Neural cell (in vitro differentiated cells): ENCODE measurements at regions not wholly inside any gene's neighbourhood (a gene's known extent, or its start where the extent isn't known, plus 50 kb on each side); places are given as distances from the start of the nearest gene placed in this dataset.

Experiments
- H2AFZ ChIP-seq: fragments of 200-600, 300-800 bp; sonication (generic), shearing (Covaris generic); 2 replicates; pipeline ENCODE4 v1.6.0; 2014; ENCODE audit warnings: low read depth, mild to moderate bottlenecking, antibody characterized with exemption, low read length, moderate library complexity
- H3F3A ChIP-seq: fragments of 200-600 bp; shearing (Covaris generic); 2 replicates; pipeline ENCODE4 v1.6.1; 2016; ENCODE audit warnings: mild to moderate bottlenecking, moderate library complexity, mixed read lengths, antibody characterized with exemption, low read length; ENCODE audit not compliant: insufficient read depth, poor library complexity, severe bottlenecking
- H3K27ac ChIP-seq: fragments of 200-600, 300-800 bp; sonication (generic), shearing (Covaris generic); 2 replicates; pipeline ENCODE4 v1.5.1; 2014; ENCODE audit warnings: mild to moderate bottlenecking, low read length, moderate library complexity
- H3K27me3 ChIP-seq: fragments of 300-800, 200-600 bp; sonication (generic), shearing (Covaris generic); 2 replicates; pipeline ENCODE4 v1.6.0; 2014; ENCODE audit warnings: mild to moderate bottlenecking, low read depth, low read length, moderate library complexity; ENCODE audit not compliant: insufficient read depth
- H3K36me3 ChIP-seq: fragments of 300-800, 200-600 bp; sonication (generic), shearing (Covaris generic); 2 replicates; pipeline ENCODE4 v1.5.1; 2014; ENCODE audit warnings: mild to moderate bottlenecking, antibody characterized with exemption, low read length, moderate library complexity; ENCODE audit not compliant: insufficient read depth
- H3K4me2 ChIP-seq: fragments of 300-800, 200-600 bp; sonication (generic), shearing (Covaris generic); 2 replicates; pipeline ENCODE4 v1.6.0; 2014; ENCODE audit warnings: mild to moderate bottlenecking, low read length
- H3K4me3 ChIP-seq: fragments of 300-800, 200-600 bp; sonication (generic), shearing (Covaris generic); 2 replicates; pipeline ENCODE4 v1.5.1; 2014; ENCODE audit warnings: mild to moderate bottlenecking, low read length, moderate library complexity
- H3K79me2 ChIP-seq: fragments of 200-600 bp; shearing (Covaris generic); replicated peaks from 2 replicates; pipeline ENCODE4 v1.6.0; 2014; ENCODE audit warnings: mild to moderate bottlenecking, low read length, moderate library complexity; ENCODE audit not compliant: insufficient read depth
- H3K9ac ChIP-seq: fragments of 300-800, 200-600 bp; sonication (generic), shearing (Covaris generic); 2 replicates; pipeline ENCODE4 v1.6.1; 2016; ENCODE audit warnings: mild to moderate bottlenecking, low read length, mixed read lengths
- H3K9me2 ChIP-seq: fragments of 200-600 bp; shearing (Covaris generic); 2 replicates; pipeline ENCODE4 v1.6.1; 2016; ENCODE audit warnings: mild to moderate bottlenecking, low read length, mixed read lengths; ENCODE audit not compliant: insufficient read depth
- H3K9me3 ChIP-seq: fragments of 200-600, 300-800 bp; sonication (generic), shearing (Covaris generic); 2 replicates; pipeline ENCODE4 v1.6.1; 2016; ENCODE audit warnings: mild to moderate bottlenecking, mixed run types, low read length, moderate library complexity, mixed read lengths
- H4K20me1 ChIP-seq: fragments of 200-600 bp; shearing (Covaris generic); 2 replicates; pipeline ENCODE4 v1.6.1; 2016; ENCODE audit warnings: mild to moderate bottlenecking, mixed run types; ENCODE audit not compliant: insufficient read depth
- CTCF ChIP-seq: fragments of 450-650 bp; IDR thresholded peaks from 2 replicates; pipeline ENCODE4 v1.5.1; 2014; ENCODE audit warnings: antibody characterized with exemption, mild to moderate bottlenecking, moderate library complexity; ENCODE audit not compliant: poor library complexity, severe bottlenecking
- EP300 ChIP-seq: fragments of 450-650 bp; conservative IDR thresholded peaks from 2 replicates; pipeline ENCODE4 v1.6.1; 2014; ENCODE audit warnings: antibody characterized with exemption, mild to moderate bottlenecking, moderate library complexity; ENCODE audit not compliant: poor library complexity, severe bottlenecking
- EZH2 ChIP-seq: fragments of 200-600, 300-800 bp; shearing (Covaris generic), sonication (generic); IDR thresholded peaks from 2 replicates; pipeline ENCODE4 v1.6.1; 2014; ENCODE audit warnings: antibody characterized with exemption, low read length, borderline replicate concordance, mild to moderate bottlenecking; ENCODE audit not compliant: insufficient read depth, poor library complexity, severe bottlenecking
- MXI1 ChIP-seq: fragments of 450-650 bp; conservative IDR thresholded peaks from 2 replicates; pipeline ENCODE4 v1.6.1; 2014; ENCODE audit warnings: antibody characterized with exemption, mild to moderate bottlenecking; ENCODE audit not compliant: poor library complexity, severe bottlenecking
- POLR2AphosphoS5 ChIP-seq: IDR thresholded peaks from 2 replicates; pipeline ENCODE4 v1.6.1; 2012
- RAD21 ChIP-seq: fragments of 450-650 bp; conservative IDR thresholded peaks from 2 replicates; pipeline ENCODE4 v1.6.1; 2014; ENCODE audit warnings: antibody characterized with exemption, mild to moderate bottlenecking, moderate library complexity
- REST ChIP-seq: IDR thresholded peaks from 2 replicates; pipeline ENCODE4 v1.6.1; 2012; ENCODE audit warnings: borderline replicate concordance
- SMC3 ChIP-seq: fragments of 450-650 bp; conservative IDR thresholded peaks from 2 replicates; pipeline ENCODE4 v1.6.1; 2014; ENCODE audit warnings: antibody characterized with exemption, mild to moderate bottlenecking, moderate library complexity; ENCODE audit not compliant: poor library complexity
- TAF1 ChIP-seq: IDR thresholded peaks from 2 replicates; pipeline ENCODE4 v1.6.1; 2012; ENCODE audit warnings: low read depth

GRCh38 chr7:124412531-124412930 is 353.1 kb downstream of the GPR37 start:
- Histone ChIP-seq H3K27me3 (no peaks in the 10 kb centered on the region), H3K79me2 (no peaks in the 10 kb centered on the region), H2AFZ (no peak overlapping the region), H3K9ac (no peak overlapping the region), H4K20me1 (no peaks in the 10 kb centered on the region), H3K9me2 (no peaks in the 10 kb centered on the region), H3K36me3 (no peaks in the 10 kb centered on the region), H3F3A (no peaks in the 10 kb centered on the region), H3K4me3 (no peak overlapping the region), H3K4me2 (no peak overlapping the region), H3K9me3 (no peaks in the 10 kb centered on the region), H3K27ac (no peak overlapping the region)
- no peak for TF ChIP-seq SMC3

- H3K9me3 ChIP-seq, result no peaks in the 10 kb centered on the region
- H3F3A ChIP-seq, result no peaks in the 10 kb centered on the region
- H3K27ac ChIP-seq, result no peak overlapping the region
- no peaks in the 10 kb centered on the region for H3K9me2 ChIP-seq
- no peak overlapping the region for H3K4me3 ChIP-seq
- H4K20me1 ChIP-seq, result no peaks in the 10 kb centered on the region
- H3K27me3 ChIP-seq, result no peaks in the 10 kb centered on the region
- H3K36me3 ChIP-seq, result no peaks in the 10 kb centered on the region
- no peak overlapping the region for H3K4me2 ChIP-seq
- no peak overlapping the region for H2AFZ ChIP-seq
- TF ChIP-seq POLR2AphosphoS5, result no peak
- TF ChIP-seq RAD21, result no peak
- TF ChIP-seq CTCF, result no peak
- TF ChIP-seq SMC3, result no peak
- no peak for TF ChIP-seq EP300
- no peak for TF ChIP-seq MXI1
- no peak for TF ChIP-seq EZH2
- TF ChIP-seq REST, result no peak
- no peak for TF ChIP-seq TAF1
- no peak overlapping the region for H3K9ac ChIP-seq
- H3K79me2 ChIP-seq, result no peaks in the 10 kb centered on the region
Measured at GRCh38 chr7:124411796-124412195, 353.8 kb downstream of the GPR37 start.

GRCh38 chr7:124403587-124403986 is 362.0 kb downstream of the GPR37 start:
- Histone ChIP-seq H3K4me2 (no peak overlapping the region), H3K79me2 (no peaks in the 10 kb centered on the region), H3K9me2 (no peaks in the 10 kb centered on the region), H3K27me3 (no peaks in the 10 kb centered on the region), H3K27ac (no peak overlapping the region), H4K20me1 (no peaks in the 10 kb centered on the region), H3K36me3 (no peaks in the 10 kb centered on the region), H3K4me3 (no peak overlapping the region), H3F3A (no peaks in the 10 kb centered on the region), H3K9me3 (no peaks in the 10 kb centered on the region), H2AFZ (no peak overlapping the region), H3K9ac (no peak overlapping the region)
- TF ChIP-seq POLR2AphosphoS5 (no peak), CTCF (no peak), TAF1 (no peak), EP300 (no peak), RAD21 (no peak), SMC3 (no peak), MXI1 (no peak)
